MCF 10A (cell line): ENCODE measurements at regions not wholly inside any gene's neighbourhood (a gene's known extent, or its start where the extent isn't known, plus 50 kb on each side); places are given as distances from the start of the nearest gene placed in this dataset.
"Not testable (repeated sequence)": the region's sequence is repeated elsewhere in the genome, so short reads cannot be mapped to it uniquely, and the experiment has no call there.

Experiments used
- BruUV-seq: library from RNA; stranded (reverse); fragments of 400-500 nt; replicated peaks from 2 replicates; lab custom pipeline; 2021; lab: Mats Ljungman, UMichigan
- CTCF ChIA-PET: fragments of 300-600 bp; sonication (Branson Sonifier 250); formaldehyde crosslinking; extraction: SDS; loops from one replicate; lab custom pipeline; 2021; ENCODE audit warnings: antibody characterized with exemption, inconsistent platforms; lab: Yijun Ruan, JAX
- POLR2A ChIA-PET: fragments of 300-600, 350-650 bp; sonication (Branson Sonifier 250); formaldehyde crosslinking; extraction: SDS; loops from one replicate; lab custom pipeline; 2020; ENCODE audit warnings: antibody characterized with exemption, inconsistent platforms; lab: Yijun Ruan, JAX
- DNase-seq: peaks from one replicate; pipeline ENCODE4 v3.0.0-alpha.2; 2018; ENCODE audit not compliant: unreplicated experiment
- H3K27ac Mint-ChIP-seq: one replicate; pipeline ENCODE4 v1.8.0; 2022; ENCODE audit warnings: mild to moderate bottlenecking, low read depth, mixed read lengths; ENCODE audit not compliant: unreplicated experiment
- H3K27me3 Mint-ChIP-seq: one replicate; pipeline ENCODE4 v1.8.0; 2022; ENCODE audit warnings: mixed read lengths; ENCODE audit not compliant: insufficient read depth, unreplicated experiment
- H3K36me3 Mint-ChIP-seq: one replicate; pipeline ENCODE4 v1.8.0; 2022; ENCODE audit warnings: mild to moderate bottlenecking, moderate library complexity, mixed read lengths; ENCODE audit not compliant: insufficient read depth, unreplicated experiment
- H3K4me1 Mint-ChIP-seq: one replicate; pipeline ENCODE4 v1.8.0; 2022; ENCODE audit warnings: mixed read lengths; ENCODE audit not compliant: insufficient read depth, unreplicated experiment
- H3K4me3 Mint-ChIP-seq: one replicate; pipeline ENCODE4 v1.8.0; 2022; ENCODE audit warnings: mild to moderate bottlenecking, moderate library complexity, mixed read lengths; ENCODE audit not compliant: unreplicated experiment
- H3K9me3 Mint-ChIP-seq: one replicate; pipeline ENCODE4 v1.8.0; 2022; ENCODE audit warnings: mixed read lengths; ENCODE audit not compliant: unreplicated experiment
- intact Hi-C: fragments of 100-400 bp; cut with micrococcal nuclease; formaldehyde crosslinking; loops from 2 replicates; pipeline ENCODE4 v1.14.1; 2022

- H3K4me3 Mint-ChIP-seq, H3K27ac Mint-ChIP-seq, intact Hi-C loops, H3K9me3 Mint-ChIP-seq, H3K4me1 Mint-ChIP-seq, POLR2A ChIA-PET, BruUV-seq, DNase-seq, H3K27me3 Mint-ChIP-seq, H3K36me3 Mint-ChIP-seq, CTCF ChIA-PET: not testable (repeated sequence)
Observed at GRCh38 chr9:61418174-61418573, 228.3 kb downstream of the SPATA31A7 start.

- H3K4me3 Mint-ChIP-seq, BruUV-seq, H3K27ac Mint-ChIP-seq, CTCF ChIA-PET, H3K27me3 Mint-ChIP-seq, POLR2A ChIA-PET, intact Hi-C loops, DNase-seq, H3K9me3 Mint-ChIP-seq, H3K36me3 Mint-ChIP-seq, H3K4me1 Mint-ChIP-seq: not testable (repeated sequence)
Observed at GRCh38 chr9:61420267-61420958, 230.6 kb downstream of the SPATA31A7 start.

- H3K36me3 Mint-ChIP-seq, intact Hi-C loops, H3K27ac Mint-ChIP-seq, H3K4me3 Mint-ChIP-seq, BruUV-seq, DNase-seq, H3K9me3 Mint-ChIP-seq, POLR2A ChIA-PET, H3K4me1 Mint-ChIP-seq, H3K27me3 Mint-ChIP-seq, CTCF ChIA-PET: not testable (repeated sequence)
Observed at GRCh38 chr9:61447189-61447588, 257.4 kb downstream of the SPATA31A7 start.

GRCh38 chr9:61460860-61461259 lies 271.0 kb downstream of the SPATA31A7 start:
- POLR2A ChIA-PET, H3K4me1 Mint-ChIP-seq, BruUV-seq: not testable (repeated sequence)

More at GRCh38 chr9:61460860-61461259, 271.0 kb downstream of the SPATA31A7 start:
- H3K27ac Mint-ChIP-seq, H3K27me3 Mint-ChIP-seq, DNase-seq, H3K9me3 Mint-ChIP-seq, intact Hi-C loops, CTCF ChIA-PET, H3K4me3 Mint-ChIP-seq, H3K36me3 Mint-ChIP-seq: not testable (repeated sequence)
